ENCODE measurements at regions not wholly inside any gene's neighbourhood (a gene's known extent, or its start where the extent isn't known, plus 50 kb on each side); places are given as distances from the start of the nearest gene placed in this dataset.
"Not testable (repeated sequence)": the region's sequence is repeated elsewhere in the genome, so short reads cannot be mapped to it uniquely, and the experiment has no call there.

- ATAC-seq = no peak
- no peak for DNase-seq (ENCODE audit: low spot score)
- intact Hi-C loops (cut with DNase I) = no loop called here
Measured at GRCh38 chr2:238615187-238615586, 188.5 kb downstream of the ASB1 start.

- no peak for ATAC-seq
Measured at GRCh38 chr2:238616681-238617080, 190.0 kb downstream of the ASB1 start.

GRCh38 chr2:238618494-238619283 is 192.0 kb downstream of the ASB1 start:
- intact Hi-C loops (cut with DNase I); ATAC-seq; DNase-seq (ENCODE audit: low spot score): not testable (repeated sequence)

More at GRCh38 chr2:238616681-238617080, 190.0 kb downstream of the ASB1 start:
- intact Hi-C loops (cut with DNase I) = no loop called here
- DNase-seq (ENCODE audit: low spot score) = no peak

DNA sequence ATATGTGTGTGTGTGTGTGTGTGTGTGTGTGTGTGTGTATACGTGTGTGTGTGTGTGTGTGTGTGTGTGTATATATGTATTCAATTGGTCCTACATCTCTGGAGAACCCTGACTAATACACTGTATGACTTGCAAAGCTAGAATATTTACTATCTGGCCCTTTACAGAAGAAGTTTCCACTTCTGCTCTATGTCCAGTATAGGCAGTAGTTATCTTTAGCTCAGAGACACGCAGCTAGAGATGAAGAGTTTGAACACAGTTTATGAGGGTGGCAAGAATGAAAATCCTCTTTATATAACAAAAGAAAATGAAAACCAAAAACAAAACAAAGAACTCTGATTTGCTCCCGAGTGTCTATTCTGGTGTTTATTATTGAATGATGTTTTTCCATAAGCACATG is 201.2 kb downstream of the ASB1 start:
- ATAC-seq (no peak), DNase-seq (ENCODE audit: low spot score) (no peak)
- intact Hi-C loops (cut with DNase I) = no loop called here

- DNase-seq (ENCODE audit: low spot score) = no peak
- ATAC-seq = no peak
- intact Hi-C loops (cut with DNase I) = no loop called here
Measured at GRCh38 chr2:238629064-238629463, 202.3 kb downstream of the ASB1 start.

DNA sequence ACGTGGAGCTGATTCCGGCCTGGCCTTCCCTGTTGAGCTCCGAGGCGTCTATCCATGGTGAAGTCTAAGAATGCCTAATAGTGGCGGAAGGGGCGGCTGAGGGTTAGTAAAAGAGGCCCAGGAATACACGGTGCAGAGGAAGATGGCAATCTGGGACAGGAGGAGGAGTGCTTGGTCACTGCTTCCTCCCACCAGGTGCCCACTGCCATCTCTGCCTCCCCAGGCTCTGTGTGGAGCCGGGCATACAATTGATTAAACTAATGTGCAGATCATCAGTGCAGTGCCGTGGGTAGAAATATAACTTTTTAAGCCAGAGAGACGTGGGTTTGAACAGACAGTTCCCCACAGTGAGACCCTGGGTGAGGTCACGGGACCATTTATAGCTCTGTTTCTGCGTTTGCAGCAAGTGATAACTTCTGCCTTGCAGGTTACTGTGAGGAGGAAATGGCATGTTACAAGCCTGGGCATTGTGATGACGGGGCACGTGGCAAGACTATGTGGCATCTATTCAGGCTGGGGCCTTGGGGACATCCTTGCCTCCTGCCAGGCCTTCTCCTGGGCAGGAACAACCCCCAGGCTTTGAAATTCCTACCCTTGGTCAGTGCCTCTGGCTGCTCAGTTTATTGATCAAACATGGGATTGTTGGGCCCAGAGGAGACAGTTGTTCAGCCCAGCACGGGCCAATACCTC is 204.9 kb downstream of the ASB1 start:
- intact Hi-C loops (cut with DNase I) = no loop called here
- DNase-seq (ENCODE audit: low spot score) = no peak
- no peak for ATAC-seq

DNA sequence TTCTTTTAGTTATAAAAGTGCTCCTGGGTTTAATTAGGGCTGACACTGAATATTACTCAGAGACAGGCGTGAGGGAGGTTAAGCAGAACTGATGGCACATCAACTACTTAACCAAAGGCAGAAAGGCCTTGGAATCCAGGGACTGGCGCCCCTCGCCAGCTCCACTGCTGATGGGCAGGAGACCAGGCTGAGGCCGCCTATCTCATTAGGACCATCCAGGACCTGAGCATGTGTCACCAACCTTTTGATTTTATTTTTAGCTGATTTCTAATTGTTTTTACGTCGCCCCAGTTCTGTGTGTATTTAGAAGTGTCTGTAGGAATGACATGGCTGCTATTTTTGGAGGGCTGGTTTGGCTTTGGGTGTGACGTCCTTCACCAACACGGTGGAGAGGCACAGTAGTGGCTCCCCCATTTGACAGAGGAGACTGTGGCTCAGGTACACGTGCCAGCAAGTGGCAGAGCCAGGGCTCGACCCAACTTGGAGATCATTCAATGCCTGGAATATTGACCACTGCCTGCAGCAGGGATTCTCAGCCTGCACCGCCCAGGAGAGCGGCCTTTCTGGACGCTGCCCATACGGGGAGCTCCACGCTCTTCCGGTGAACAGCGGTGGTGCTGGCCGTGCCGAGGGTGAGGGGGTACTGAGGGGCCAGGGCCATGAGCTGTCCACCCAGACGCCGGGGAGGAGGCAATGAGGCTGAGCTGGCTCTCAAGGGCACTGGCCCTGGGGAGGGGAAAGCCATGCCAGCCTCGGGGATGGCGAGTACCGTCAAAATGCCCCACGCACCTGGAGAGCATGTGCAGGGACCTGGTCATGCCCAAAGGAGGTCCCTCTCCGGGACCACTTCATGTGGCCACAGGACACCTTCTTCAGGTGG is 205.7 kb downstream of the ASB1 start:
- no peak for ATAC-seq
- intact Hi-C loops (cut with DNase I) = no loop called here

GRCh38 chr2:238633426-238634328 is 206.9 kb downstream of the ASB1 start:
- intact Hi-C loops (cut with DNase I) = no loop called here
- DNase-seq (ENCODE audit: low spot score) = no peak
- ATAC-seq = no peak

More for the DNA sequence above, 205.7 kb downstream of the ASB1 start:
- no peak for DNase-seq (ENCODE audit: low spot score)

- intact Hi-C loops (cut with DNase I) = no loop called here
- no peak for DNase-seq (ENCODE audit: low spot score)
- no peak for ATAC-seq
Measured at GRCh38 chr2:238634701-238635357, 208.1 kb downstream of the ASB1 start.

GRCh38 chr2:238635647-238636051 is 208.9 kb downstream of the ASB1 start:
- ATAC-seq = peak; percentile 66
- intact Hi-C loops (cut with DNase I) = no loop called here
- DNase-seq (ENCODE audit: low spot score) = no peak

DNA sequence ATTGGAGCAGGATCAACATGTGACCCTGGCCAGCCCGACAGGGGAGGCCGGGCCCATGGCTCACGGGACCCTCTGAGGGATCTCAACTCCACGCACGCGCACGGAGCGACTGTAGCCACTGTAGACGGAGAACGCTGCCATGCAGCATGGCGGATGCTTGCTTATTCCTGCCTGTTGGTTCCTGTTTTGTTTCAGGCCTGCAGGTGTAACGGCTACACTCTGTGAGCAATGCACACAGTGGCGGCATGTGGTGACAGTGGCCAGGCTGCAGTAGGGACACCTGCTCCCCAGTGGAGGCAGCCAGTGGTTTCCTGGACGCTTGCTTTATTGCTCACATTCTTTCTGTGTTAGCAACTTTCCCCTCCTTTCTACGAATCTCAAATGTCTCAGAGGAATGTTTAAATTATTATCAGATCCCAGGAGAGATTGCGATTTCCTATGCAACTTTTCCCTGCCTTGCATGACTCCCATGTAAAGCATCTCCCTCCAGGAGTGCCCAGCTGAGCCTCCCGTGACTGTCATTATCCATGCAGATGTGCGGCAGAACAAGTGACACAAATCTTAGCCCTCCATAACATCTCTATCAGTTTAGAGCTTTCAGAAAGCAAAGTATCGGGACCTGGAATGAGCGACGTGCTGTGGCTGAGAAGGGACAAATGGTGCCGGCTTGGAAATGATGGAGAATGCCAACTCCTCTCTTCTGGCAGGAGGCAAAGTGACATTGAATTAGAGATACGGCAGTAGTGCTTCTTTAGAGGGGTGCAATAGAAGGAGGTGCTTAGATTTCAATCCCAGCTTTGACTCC is 209.7 kb downstream of the ASB1 start:
- DNase-seq (ENCODE audit: low spot score) (no peak), ATAC-seq (no peak)
- intact Hi-C loops (cut with DNase I) = no loop called here

- DNase-seq (ENCODE audit: low spot score) = no peak
- intact Hi-C loops (cut with DNase I) = no loop called here
- no peak for ATAC-seq
Measured at GRCh38 chr2:238638100-238638981, 209.5 kb upstream of the TWIST2 start.

DNA sequence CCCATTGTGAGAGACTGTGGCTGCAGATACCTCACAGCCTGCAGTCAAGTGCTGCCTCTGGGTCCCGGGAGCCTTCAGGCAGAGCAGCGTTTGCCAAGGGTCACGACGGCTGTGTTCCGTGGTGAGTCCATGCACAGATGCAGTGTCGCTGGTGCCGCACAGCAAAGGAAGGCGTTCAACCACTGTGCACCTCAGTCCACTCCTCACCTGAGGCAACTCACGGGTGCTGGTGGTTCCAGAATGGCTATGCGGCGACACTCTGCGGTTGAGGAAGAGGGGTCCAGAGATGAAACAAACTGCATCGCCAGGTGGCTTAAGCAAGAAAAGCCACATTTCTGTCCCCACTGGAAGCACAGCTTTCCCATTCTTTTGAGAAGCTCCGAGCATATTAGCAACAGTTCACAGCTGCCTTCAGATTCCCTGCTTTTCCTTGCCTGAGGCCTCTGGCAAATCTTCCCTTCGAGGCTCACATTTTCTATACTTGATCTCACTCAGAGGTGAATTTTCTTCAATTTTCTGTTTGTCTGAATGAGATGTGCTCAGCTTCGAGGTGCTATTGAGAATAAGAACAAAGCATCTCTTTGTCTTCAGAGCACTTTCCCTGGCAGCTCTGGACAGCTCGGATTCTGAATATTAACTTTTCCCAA is 208.8 kb upstream of the TWIST2 start:
- peak; percentile 74 for ATAC-seq
- intact Hi-C loops (cut with DNase I) = no loop called here
- peak; percentile 8 for DNase-seq (ENCODE audit: low spot score)

- intact Hi-C loops (cut with DNase I) = no loop called here
Measured at GRCh38 chr2:238640486-238640885, 207.4 kb upstream of the TWIST2 start.

DNA sequence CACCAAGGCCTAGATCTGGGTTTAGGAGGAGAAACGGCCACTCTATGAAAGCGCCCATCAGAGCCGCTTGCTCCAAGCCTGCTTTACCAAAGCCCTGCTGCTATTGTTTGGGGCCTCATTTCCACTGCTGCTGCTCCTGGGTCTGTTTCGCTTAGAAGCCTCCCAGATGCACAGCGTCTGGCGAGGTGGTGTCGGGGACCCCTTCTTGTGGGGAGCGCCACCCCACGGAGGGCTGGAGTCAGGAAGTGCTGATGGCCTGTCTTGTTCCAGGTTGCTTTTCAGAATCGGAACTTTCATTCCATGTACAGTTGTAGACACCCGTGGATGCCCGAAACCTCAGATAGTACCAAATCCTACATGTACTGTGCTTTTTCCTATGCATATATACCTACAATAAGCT is 204.9 kb upstream of the TWIST2 start:
- no peak for ATAC-seq
- intact Hi-C loops (cut with DNase I) = no loop called here
- DNase-seq (ENCODE audit: low spot score) = no peak

More at GRCh38 chr2:238640486-238640885, 207.4 kb upstream of the TWIST2 start:
- DNase-seq (ENCODE audit: low spot score) (no peak), ATAC-seq (no peak)

DNA sequence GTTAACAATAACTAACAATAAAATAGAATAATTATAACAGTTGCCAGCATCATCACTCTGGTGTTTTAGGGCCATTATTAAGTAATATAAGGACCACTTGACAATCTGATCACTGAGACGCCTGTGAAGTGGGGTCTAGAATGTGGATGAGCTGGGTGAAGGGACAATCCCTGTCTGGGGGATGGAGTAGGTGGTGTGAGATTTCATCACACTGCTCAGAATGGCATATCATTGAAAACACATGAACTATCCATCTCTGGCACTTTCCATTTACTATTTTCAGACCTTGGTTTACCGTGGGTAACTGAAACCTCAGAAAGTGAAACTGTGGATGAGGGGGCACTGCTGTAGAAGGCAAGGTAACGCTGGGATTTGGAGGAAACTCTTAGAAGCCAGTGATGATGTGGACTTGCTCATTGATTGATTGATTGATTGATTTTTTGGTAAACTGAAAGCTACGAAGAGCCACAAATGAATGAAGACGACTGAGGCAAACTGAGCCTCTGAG is 204.4 kb upstream of the TWIST2 start:
- ATAC-seq = no peak
- DNase-seq (ENCODE audit: low spot score) = no peak
- intact Hi-C loops (cut with DNase I) = no loop called here

Measured in sciatic nerve (tissue), 2 donors.